GM12864 (cell line): ENCODE measurements at regions not wholly inside any gene's neighbourhood (a gene's known extent, or its start where the extent isn't known, plus 50 kb on each side); places are given as distances from the start of the nearest gene placed in this dataset.
"Not testable (repeated sequence)": the region's sequence is repeated elsewhere in the genome, so short reads cannot be mapped to it uniquely, and the experiment has no call there.

ENCODE experiments used
- DNase-seq: peaks from one replicate; pipeline ENCODE4 v3.0.0-alpha.2; 2011; ENCODE audit warnings: low read depth
- H3K4me3 ChIP-seq: 2 replicates; pipeline ENCODE4 v1.5.1; 2011; ENCODE audit warnings: mild to moderate bottlenecking, low read depth, low read length, control low read depth
- CTCF ChIP-seq: IDR thresholded peaks from 2 replicates; pipeline ENCODE4 v1.5.1; 2011; ENCODE audit warnings: low read depth, mild to moderate bottlenecking, moderate library complexity, low read length, control low read depth, inconsistent platforms; ENCODE audit errors: missing control alignments

GRCh38 chr15:93359425-93360131 is 270.6 kb upstream of the RGMA start:
- no peak overlapping the region for H3K4me3 ChIP-seq
- no peak for DNase-seq
- no peak for TF ChIP-seq CTCF

- DNase-seq, result no peak
- TF ChIP-seq CTCF, result no peak
- H3K4me3 ChIP-seq, result no peak overlapping the region
Observed at GRCh38 chr15:93359060-93359408, 270.0 kb upstream of the RGMA start.

GRCh38 chr15:93358166-93359059 is 269.4 kb upstream of the RGMA start:
- no peak for TF ChIP-seq CTCF
- DNase-seq, result no peak

GRCh38 chr15:93348711-93349545 is 259.9 kb upstream of the RGMA start:
- no peak for TF ChIP-seq CTCF
- no peak for DNase-seq
- H3K4me3 ChIP-seq, result no peak overlapping the region

More at GRCh38 chr15:93358166-93359059, 269.4 kb upstream of the RGMA start:
- H3K4me3 ChIP-seq, result no peak overlapping the region

- no peak overlapping the region for H3K4me3 ChIP-seq
- DNase-seq, result no peak
- TF ChIP-seq CTCF, result no peak
Observed at GRCh38 chr15:93347986-93348385, 259.0 kb upstream of the RGMA start.

GRCh38 chr15:93345981-93346380 is 257.0 kb upstream of the RGMA start:
- no peak overlapping the region for H3K4me3 ChIP-seq
- TF ChIP-seq CTCF, result no peak
- no peak for DNase-seq

- not testable (repeated sequence) for DNase-seq, H3K4me3 ChIP-seq
Observed at GRCh38 chr15:93343402-93343801, 254.4 kb upstream of the RGMA start.
